Fibroblast of upper back skin (primary cell): ENCODE measurements at regions not wholly inside any gene's neighbourhood (a gene's known extent, or its start where the extent isn't known, plus 50 kb on each side); places are given as distances from the start of the nearest gene placed in this dataset.

Experiments used
- DNase-seq: peaks from one replicate; pipeline ENCODE4 v3.0.0-alpha.2; 2013

DNA sequence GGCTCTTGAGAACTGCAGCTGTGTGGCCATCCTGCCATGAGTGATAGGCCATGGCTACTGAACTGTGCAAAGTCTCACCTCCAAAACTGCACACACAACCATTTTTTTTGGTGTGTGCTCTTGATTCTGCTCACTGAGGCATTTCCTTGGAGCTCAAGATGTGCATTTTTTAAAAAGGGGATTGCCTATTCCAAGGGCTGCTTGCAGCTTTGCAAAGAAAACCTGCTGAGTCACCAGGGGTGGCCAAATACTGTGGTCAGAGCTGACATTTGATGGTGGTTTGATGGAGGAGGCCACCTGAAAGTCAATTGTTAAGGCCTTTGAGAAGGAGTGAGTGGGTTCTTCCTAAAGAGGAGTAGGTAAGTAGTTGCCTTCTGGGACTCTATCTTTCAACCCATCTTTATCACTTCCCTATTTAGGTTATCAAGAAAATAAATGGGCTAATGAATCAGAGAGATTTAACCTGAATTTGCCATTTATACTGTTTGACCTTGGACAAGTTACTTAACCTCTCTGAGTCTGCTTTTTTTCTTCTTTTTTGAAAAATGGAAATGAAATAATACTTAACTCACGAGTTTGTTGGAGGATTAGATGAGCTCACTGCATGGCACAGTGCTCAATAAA is 87.9 kb downstream of the CHST2 start:
- DNase-seq = peak; percentile 78

DNA sequence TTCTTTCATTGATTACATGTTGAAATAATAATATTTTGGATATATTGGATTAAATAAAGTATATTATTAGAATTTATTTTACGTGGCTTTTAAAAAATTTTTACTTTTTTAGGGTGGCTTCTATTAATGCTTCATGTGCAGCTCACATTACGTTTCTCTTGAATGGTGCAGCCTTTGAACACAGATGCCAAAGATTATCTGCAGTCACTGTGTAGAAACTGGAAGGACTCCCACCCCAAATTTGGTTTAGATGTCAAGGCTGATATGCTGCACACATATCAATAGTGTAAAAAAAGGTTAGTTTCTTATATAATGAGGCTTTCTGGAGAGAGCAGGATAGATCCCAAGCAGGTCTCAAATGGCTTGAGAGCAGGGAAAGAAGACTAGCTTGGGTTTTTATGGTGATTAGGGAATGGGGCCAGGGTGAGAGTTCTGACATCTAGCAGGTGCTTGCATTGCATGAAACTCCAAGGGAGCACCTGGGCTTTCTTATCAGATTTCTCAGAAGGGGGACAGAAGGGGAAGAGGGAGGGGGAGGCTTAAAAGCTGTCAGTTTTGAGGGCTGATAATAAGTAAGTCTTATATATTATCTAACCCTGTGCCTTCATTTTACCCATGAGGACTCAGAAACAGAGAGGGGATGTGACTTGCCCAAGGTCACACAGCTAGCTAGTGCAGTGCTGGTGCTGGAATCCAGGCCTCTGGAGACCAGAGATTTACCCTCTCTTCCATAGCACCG is 89.6 kb downstream of the CHST2 start:
- DNase-seq = no peak

DNA sequence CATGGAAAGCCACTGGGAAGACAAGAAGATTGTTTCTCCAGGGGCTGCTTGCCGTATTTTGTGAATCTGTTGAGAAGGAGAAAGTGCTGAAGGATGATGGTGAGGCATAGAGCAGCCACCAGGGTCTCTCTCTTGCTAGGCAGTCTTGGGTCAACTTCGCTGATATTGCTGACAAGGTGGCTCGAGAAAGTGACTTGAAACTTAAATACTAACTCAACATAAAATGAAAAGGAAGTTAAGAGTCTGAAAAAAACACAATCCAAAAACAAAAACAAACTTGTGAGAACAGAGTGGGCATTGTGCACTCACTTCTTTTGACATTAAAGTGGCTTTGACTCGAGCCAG is 90.1 kb downstream of the CHST2 start:
- DNase-seq = no peak

DNA sequence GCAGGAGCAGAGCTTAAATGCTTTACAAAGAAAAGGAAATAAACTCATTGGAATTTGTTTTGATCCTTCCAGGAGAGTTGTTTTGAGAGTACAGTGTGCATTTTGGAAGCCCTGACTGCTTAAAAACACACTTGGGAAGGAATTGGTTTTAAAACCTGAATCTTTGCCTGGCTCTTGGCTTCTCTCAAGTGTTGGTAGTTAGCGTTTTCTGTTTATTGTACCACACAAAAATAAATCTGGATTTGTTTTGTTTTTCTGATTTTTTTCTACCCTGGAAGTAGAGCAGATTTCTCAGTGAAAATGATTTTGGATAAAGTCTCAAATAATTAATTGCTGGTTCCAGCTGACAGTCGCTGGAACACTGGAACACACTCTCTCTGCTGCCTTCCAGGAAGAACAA is 90.6 kb downstream of the CHST2 start:
- DNase-seq = no peak

DNA sequence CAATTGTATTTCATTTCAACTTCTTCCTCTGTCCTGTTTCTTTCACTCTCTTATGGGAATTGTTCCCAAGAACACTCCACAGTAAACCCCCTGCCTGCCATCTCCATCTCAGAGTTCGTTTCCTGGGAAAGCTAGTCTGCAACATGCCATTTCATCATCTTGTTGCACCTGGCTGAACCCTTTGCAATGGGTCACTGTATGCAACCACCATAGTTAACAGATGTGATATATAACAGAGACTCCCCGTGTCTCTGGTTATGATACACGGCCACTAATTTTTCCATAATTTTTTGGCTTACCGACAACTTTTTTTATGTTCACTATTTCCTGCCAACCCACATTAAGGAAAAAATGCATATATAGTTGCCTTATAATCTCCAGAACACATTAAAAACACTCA is 95.5 kb downstream of the CHST2 start:
- DNase-seq = peak; percentile 16
